HepG2 (cell line): ENCODE measurements at regions not wholly inside any gene's neighbourhood (a gene's known extent, or its start where the extent isn't known, plus 50 kb on each side); places are given as distances from the start of the nearest gene placed in this dataset.

Source experiments
- ATAC-seq: fragments of 200-7000 bp; cut with Tn5 transposase; 3 replicates; pipeline ENCODE4 v1.9.1; 2020; ENCODE audit warnings: mild to moderate bottlenecking, moderate library complexity
- BruUV-seq: library from RNA; stranded (reverse); fragments of 400-500 nt; replicated peaks from 2 replicates; lab custom pipeline; 2021; lab: Mats Ljungman, UMichigan
- CTCF ChIA-PET: fragments of 300-600 bp; formaldehyde crosslinking; extraction: SDS; loops from one replicate; lab custom pipeline; 2021; ENCODE audit warnings: low total read pairs, inconsistent platforms, low intra/inter-chr PET ratio; lab: Yijun Ruan, JAX
- POLR2A ChIA-PET: fragments of 350-600 bp; sonication (Branson Sonifier 250); formaldehyde crosslinking; loops from one replicate; lab custom pipeline; 2020; ENCODE audit warnings: antibody characterized with exemption, inconsistent platforms; lab: Yijun Ruan, JAX
- DNase-seq: peaks from one replicate; pipeline ENCODE4 v3.0.0-alpha.2; 2015; ENCODE audit warnings: low spot score
- FAIRE-seq: peaks from 3 replicates; lab custom pipeline; 2011; peaks lifted over from hg19 to GRCh38; lab: Jason Lieb, UNC
- H2AFZ ChIP-seq: one replicate; pipeline ENCODE4 v1.6.1; 2011; ENCODE audit warnings: low read length, inconsistent platforms
- H3K27ac ChIP-seq: fragments of 300-600 bp; 3 replicates; pipeline ENCODE4 v1.8.0; 2011; ENCODE audit warnings: mixed run types, mild to moderate bottlenecking, mixed read lengths, low read length, inconsistent platforms; ENCODE audit not compliant: insufficient read depth; ENCODE audit errors: extremely low read length
- H3K27me3 ChIP-seq, 2 experiments: fragments of 200-600 bp in 1 of 2; 2 replicates in 1 of 2; 3 replicates in 1 of 2; pipeline versions ENCODE4 v1.6.0 to v1.8.0; 2011; ENCODE audit warnings: low read length in 2 of 2, mild to moderate bottlenecking in 2 of 2, moderate library complexity in 2 of 2, inconsistent platforms in 1 of 2; ENCODE audit not compliant: insufficient read depth in 2 of 2, control insufficient read depth in 1 of 2
- H3K36me3 ChIP-seq, 2 experiments: fragments of 200-600 bp in 1 of 2; replicated peaks in 1 of 2; 2 replicates in 1 of 2; 3 replicates in 1 of 2; pipeline versions ENCODE4 v1.5.1 to v1.8.0; 2011; ENCODE audit warnings: low read length in 2 of 2, inconsistent platforms in 1 of 2; ENCODE audit not compliant: insufficient read depth in 2 of 2, control insufficient read depth in 1 of 2
- H3K4me1 ChIP-seq: 2 replicates; pipeline ENCODE4 v1.5.1; 2012; ENCODE audit warnings: low read length, inconsistent platforms; ENCODE audit not compliant: insufficient read depth
- H3K4me2 ChIP-seq: 2 replicates; pipeline ENCODE4 v1.6.0; 2011; ENCODE audit warnings: low read depth, low read length, inconsistent platforms
- H3K4me3 ChIP-seq, 3 experiments: fragments of 200-600 bp in 1 of 3; sonication (generic), shearing (Covaris generic) in 1 of 3; replicated peaks in 1 of 3; 2 replicates each; pipeline ENCODE4 v1.5.1; 2011 to 2016; ENCODE audit warnings: low read length in 3 of 3, inconsistent platforms in 2 of 3, low read depth in 2 of 3, mild to moderate bottlenecking in 2 of 3, control low read depth in 1 of 3, mixed read lengths in 1 of 3; ENCODE audit not compliant: insufficient read depth in 1 of 3
- H3K79me2 ChIP-seq: one replicate; pipeline ENCODE4 v1.6.1; 2011; ENCODE audit warnings: low read length, inconsistent platforms; ENCODE audit not compliant: insufficient read depth
- H3K9ac ChIP-seq: 2 replicates; pipeline ENCODE4 v1.6.0; 2011; ENCODE audit warnings: mild to moderate bottlenecking, low read depth, low read length, inconsistent platforms; ENCODE audit not compliant: insufficient read depth
- H3K9me3 ChIP-seq: 2 replicates; pipeline ENCODE4 v1.5.1; 2012; ENCODE audit warnings: mild to moderate bottlenecking, low read length
- H4K20me1 ChIP-seq: 2 replicates; pipeline ENCODE4 v1.6.0; 2011; ENCODE audit warnings: inconsistent platforms, mild to moderate bottlenecking, low read length, moderate library complexity; ENCODE audit not compliant: insufficient read depth
- ATF7-NPFF ChIP-seq: sonication (generic); formaldehyde crosslinking; IDR thresholded peaks from 2 replicates; pipeline ENCODE4 v1.8.1; 2023; ENCODE audit warnings: mild to moderate bottlenecking, low read depth, missing genetic modification reagents, moderate library complexity
- CEBPG ChIP-seq: IDR thresholded peaks from 2 replicates; pipeline ENCODE4 v1.6.1; 2016
- NBN ChIP-seq: fragments of 450-650 bp; conservative IDR thresholded peaks from 2 replicates; pipeline ENCODE4 v1.6.1; 2017
- NFE2 ChIP-seq: sonication (generic); formaldehyde crosslinking; IDR thresholded peaks from 2 replicates; pipeline ENCODE4 v1.4.0; 2020; ENCODE audit warnings: missing genetic modification reagents
- PCBP2 ChIP-seq: fragments of 200-400 bp; formaldehyde crosslinking; optimal IDR thresholded peaks from 2 replicates; pipeline ENCODE3; 2018; ENCODE audit warnings: low read length, low read depth; ENCODE audit not compliant: poor library complexity, severe bottlenecking
- SRSF4 ChIP-seq: fragments of 200-400 bp; formaldehyde crosslinking; IDR thresholded peaks from one replicate; pipeline ENCODE4 v1.6.1; 2018; ENCODE audit warnings: mild to moderate bottlenecking, low read depth, low read length, moderate library complexity; ENCODE audit not compliant: poor library complexity, severe bottlenecking
- TARDBP ChIP-seq: sonication (generic); formaldehyde crosslinking; IDR thresholded peaks from 2 replicates; pipeline ENCODE4 v1.8.0; 2022; ENCODE audit warnings: mild to moderate bottlenecking, missing genetic modification reagents
- ZNF207 ChIP-seq: fragments of 450-650 bp; IDR thresholded peaks from 2 replicates; pipeline ENCODE4 v1.6.1; 2016; ENCODE audit warnings: antibody characterized with exemption, borderline replicate concordance
- ZNF260 ChIP-seq: sonication (generic); formaldehyde crosslinking; IDR thresholded peaks from 2 replicates; pipeline ENCODE4 v1.4.0; 2020; ENCODE audit warnings: missing genetic modification reagents, low read depth, mild to moderate bottlenecking, borderline replicate concordance
- ZNF34 ChIP-seq: sonication (generic); formaldehyde crosslinking; IDR thresholded peaks from 2 replicates; pipeline ENCODE4 v1.4.0; 2020; ENCODE audit warnings: mild to moderate bottlenecking, missing genetic modification reagents, borderline replicate concordance
- WGBS: methylation state at CpG from one replicate; pipeline ENCODE4 v1.1.6; 2017; ENCODE audit warnings: low lambda C conversion rate; 5-methylcytosine and 5-hydroxymethylcytosine counted together
- in situ Hi-C: cut with HindIII; loops from 2 replicates; pipeline ENCODE4 v1.10.0; 2017; ENCODE audit warnings: low pct_unique_long_range_greater_than_20kb; ENCODE audit not compliant: extremely low pct_ligation_motif_present
- intact Hi-C: fragments of 100-400 bp; cut with micrococcal nuclease; formaldehyde crosslinking; loops from one replicate; pipeline ENCODE4 v1.10.0; 2022; ENCODE audit not compliant: unreplicated experiment
- TF ChIP-seq, protein P1 (sequence below): sonication (generic); formaldehyde crosslinking; IDR thresholded peaks from 2 replicates; pipeline ENCODE4 v1.5.1; 2020; ENCODE audit warnings: mild to moderate bottlenecking, missing genetic modification reagents, moderate library complexity
- TF ChIP-seq, protein P2 (sequence below): sonication (generic); formaldehyde crosslinking; IDR thresholded peaks from 2 replicates; pipeline ENCODE4 v1.5.0; 2020; ENCODE audit warnings: mild to moderate bottlenecking, missing genetic modification reagents

GRCh38 chr2:187877391-187877790, 323.2 kb upstream of the TFPI start:
- H3K9ac ChIP-seq: no peak overlapping the region
- no peak overlapping the region for H2AFZ ChIP-seq
- no peak for ATAC-seq
- no peaks in the 10 kb centered on the region for H4K20me1 ChIP-seq
- no TSS peak for BruUV-seq
- H3K4me3 ChIP-seq: no peak overlapping the region
- intact Hi-C loops: no loop called here
- ChIA-PET CTCF (no interaction called here), POLR2A (no interaction called here)
- H3K36me3 ChIP-seq: no peaks in the 10 kb centered on the region
- H3K27me3 ChIP-seq: no peaks in the 10 kb centered on the region
- in situ Hi-C loops: no loop called here
- no peak for FAIRE-seq
- no peak for TF ChIP-seq TARDBP
- TF ChIP-seq, protein P1, sequence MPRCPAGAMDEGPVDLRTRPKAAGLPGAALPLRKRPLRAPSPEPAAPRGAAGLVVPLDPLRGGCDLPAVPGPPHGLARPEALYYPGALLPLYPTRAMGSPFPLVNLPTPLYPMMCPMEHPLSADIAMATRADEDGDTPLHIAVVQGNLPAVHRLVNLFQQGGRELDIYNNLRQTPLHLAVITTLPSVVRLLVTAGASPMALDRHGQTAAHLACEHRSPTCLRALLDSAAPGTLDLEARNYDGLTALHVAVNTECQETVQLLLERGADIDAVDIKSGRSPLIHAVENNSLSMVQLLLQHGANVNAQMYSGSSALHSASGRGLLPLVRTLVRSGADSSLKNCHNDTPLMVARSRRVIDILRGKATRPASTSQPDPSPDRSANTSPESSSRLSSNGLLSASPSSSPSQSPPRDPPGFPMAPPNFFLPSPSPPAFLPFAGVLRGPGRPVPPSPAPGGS (CRISPR knock-in tag): no peak
- no peak for TF ChIP-seq SRSF4
- no peaks in the 10 kb centered on the region for H3K9me3 ChIP-seq
- DNase-seq: no peak
- H3K79me2 ChIP-seq: no peaks in the 10 kb centered on the region
- no peaks in the 10 kb centered on the region for H3K4me1 ChIP-seq
- H3K27ac ChIP-seq: no peak overlapping the region
- H3K4me2 ChIP-seq: no peak overlapping the region

DNA sequence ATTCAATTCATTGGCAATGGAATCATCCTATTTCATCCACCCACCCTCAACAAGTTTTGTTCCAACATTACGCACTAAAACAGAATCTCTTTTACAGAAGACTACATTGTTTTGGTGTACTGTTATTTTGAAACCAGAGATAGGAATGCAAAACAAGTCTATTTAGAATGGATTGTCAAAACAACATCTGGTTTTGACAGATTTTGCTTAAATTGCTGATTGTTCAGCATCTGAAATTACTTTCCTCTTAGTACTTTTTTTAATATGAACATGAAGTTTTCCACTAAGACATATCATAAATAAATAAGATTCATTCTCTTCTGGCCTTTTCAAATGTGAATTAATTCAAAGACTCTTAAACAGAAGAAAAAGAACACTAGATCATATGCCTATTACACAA, 323.9 kb upstream of the TFPI start:
- FAIRE-seq: no peak
- in situ Hi-C loops (no loop called here), intact Hi-C loops (no loop called here)
- Histone ChIP-seq H3K4me2 (no peak overlapping the region), H3K9ac (no peak overlapping the region), H3K4me1 (no peaks in the 10 kb centered on the region), H3K36me3 (no peaks in the 10 kb centered on the region), H2AFZ (no peak overlapping the region), H4K20me1 (no peaks in the 10 kb centered on the region), H3K4me3 (no peak overlapping the region), H3K79me2 (no peaks in the 10 kb centered on the region), H3K9me3 (no peaks in the 10 kb centered on the region), H3K27me3 (no peaks in the 10 kb centered on the region), H3K27ac (no peak overlapping the region)
- BruUV-seq: no TSS peak
- WGBS: 92% methylated on average over 1 of the region's 1 CpG
- ATAC-seq: no peak
- CTCF ChIA-PET: no interaction called here
- no peak for DNase-seq
- POLR2A ChIA-PET: no interaction called here
- no peak for TF ChIP-seq NBN
- TF ChIP-seq, protein P2, sequence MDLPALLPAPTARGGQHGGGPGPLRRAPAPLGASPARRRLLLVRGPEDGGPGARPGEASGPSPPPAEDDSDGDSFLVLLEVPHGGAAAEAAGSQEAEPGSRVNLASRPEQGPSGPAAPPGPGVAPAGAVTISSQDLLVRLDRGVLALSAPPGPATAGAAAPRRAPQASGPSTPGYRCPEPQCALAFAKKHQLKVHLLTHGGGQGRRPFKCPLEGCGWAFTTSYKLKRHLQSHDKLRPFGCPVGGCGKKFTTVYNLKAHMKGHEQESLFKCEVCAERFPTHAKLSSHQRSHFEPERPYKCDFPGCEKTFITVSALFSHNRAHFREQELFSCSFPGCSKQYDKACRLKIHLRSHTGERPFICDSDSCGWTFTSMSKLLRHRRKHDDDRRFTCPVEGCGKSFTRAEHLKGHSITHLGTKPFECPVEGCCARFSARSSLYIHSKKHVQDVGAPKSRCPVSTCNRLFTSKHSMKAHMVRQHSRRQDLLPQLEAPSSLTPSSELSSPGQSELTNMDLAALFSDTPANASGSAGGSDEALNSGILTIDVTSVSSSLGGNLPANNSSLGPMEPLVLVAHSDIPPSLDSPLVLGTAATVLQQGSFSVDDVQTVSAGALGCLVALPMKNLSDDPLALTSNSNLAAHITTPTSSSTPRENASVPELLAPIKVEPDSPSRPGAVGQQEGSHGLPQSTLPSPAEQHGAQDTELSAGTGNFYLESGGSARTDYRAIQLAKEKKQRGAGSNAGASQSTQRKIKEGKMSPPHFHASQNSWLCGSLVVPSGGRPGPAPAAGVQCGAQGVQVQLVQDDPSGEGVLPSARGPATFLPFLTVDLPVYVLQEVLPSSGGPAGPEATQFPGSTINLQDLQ (CRISPR knock-in tag): no peak
- TF ChIP-seq NFE2: no peak
- no peak for TF ChIP-seq ZNF260 (CRISPR knock-in tag)
- TF ChIP-seq ZNF34 (CRISPR knock-in tag): no peak
- TF ChIP-seq PCBP2: no peak
- no peak for TF ChIP-seq CEBPG (CRISPR knock-in tag)
- no peak for TF ChIP-seq ZNF207
- TF ChIP-seq ATF7-NPFF (CRISPR knock-in tag): no peak
